Gastrocnemius medialis (tissue), 4 donors: ENCODE measurements at regions not wholly inside any gene's neighbourhood (a gene's known extent, or its start where the extent isn't known, plus 50 kb on each side); places are given as distances from the start of the nearest gene placed in this dataset.

ENCODE experiments used
- CTCF ChIP-seq, 5 experiments: fragments of 450-650 bp in 3 of 5; fragments of 200-600 bp in 2 of 5; sonication (generic) in 2 of 5; IDR thresholded peaks in 4 of 5; conservative IDR thresholded peaks in 1 of 5; 1 replicate in 4 of 5; 2 replicates in 1 of 5; pipeline ENCODE4 v1.5.1; 2016 to 2019; ENCODE audit warnings: antibody characterized with exemption in 5 of 5, mild to moderate bottlenecking in 3 of 5, moderate library complexity in 3 of 5
- POLR2A ChIP-seq, 2 donors: fragments of 450-650 bp; IDR thresholded peaks; one replicate each; pipeline ENCODE4 v1.6.1; 2017; ENCODE audit warnings: antibody characterized with exemption in 2 of 2, mild to moderate bottlenecking in 2 of 2, moderate library complexity in 2 of 2

DNA sequence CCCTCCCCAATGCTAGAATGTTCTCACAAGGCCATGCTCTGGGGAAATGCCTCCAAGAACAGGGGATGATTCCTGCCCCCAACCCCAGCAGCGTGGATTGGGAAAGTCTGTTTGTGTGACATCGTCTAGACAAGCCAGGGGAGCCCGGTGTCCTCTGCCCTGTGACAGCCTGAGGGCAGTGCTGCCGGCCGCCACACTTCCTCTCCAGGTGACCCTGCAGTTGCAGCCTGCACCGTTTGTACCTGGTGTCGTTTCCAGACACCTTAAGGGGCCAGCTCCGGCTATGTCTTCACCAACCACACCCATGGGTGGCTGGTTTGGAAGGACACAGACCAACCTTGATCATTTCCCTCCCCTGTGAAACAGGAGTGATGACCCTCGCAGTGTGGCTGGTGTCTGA, 372.6 kb downstream of the BCL11B start:
- TF ChIP-seq CTCF (IDR thresholded peaks at IDR 0.05 in 4 of 5, conservative IDR thresholded peaks at IDR 0.05 in 1 of 5) (no peak), POLR2A (IDR thresholded peaks at IDR 0.05) (no peak)
